Muscle of back (tissue), 3 donors: ENCODE measurements at regions not wholly inside any gene's neighbourhood (a gene's known extent, or its start where the extent isn't known, plus 50 kb on each side); places are given as distances from the start of the nearest gene placed in this dataset.
A peak's percentile ranks its signal among the peaks of the same experiment; 100 is the strongest.
"Not testable (repeated sequence)": the region's sequence is repeated elsewhere in the genome, so short reads cannot be mapped to it uniquely, and the experiment has no call there.

ENCODE experiments used
- DNase-seq, 3 donors: peaks; one replicate each; pipeline versions ENCODE4 v3.0.0 to v3.0.0-alpha.2; 2013

GRCh38 chr3:145395421-145395820 is 765.6 kb downstream of the PLOD2 start:
- no peak for DNase-seq

GRCh38 chr3:145411605-145412004 is 749.4 kb downstream of the PLOD2 start:
- DNase-seq = no peak

GRCh38 chr3:145417678-145418077 is 743.3 kb downstream of the PLOD2 start:
- DNase-seq = no peak

- no peak for DNase-seq
These were observed 738.4 kb downstream of the PLOD2 start for GRCh38 chr3:145422556-145422955.

GRCh38 chr3:145427355-145427754 is 733.6 kb downstream of the PLOD2 start:
- no peak for DNase-seq

GRCh38 chr3:145429546-145429945 is 731.4 kb downstream of the PLOD2 start:
- DNase-seq = peak in 1 of 3 donors; percentile 7

GRCh38 chr3:145448436-145448835 is 712.5 kb downstream of the PLOD2 start:
- no peak for DNase-seq

- DNase-seq = no peak
These were observed 710.8 kb downstream of the PLOD2 start for GRCh38 chr3:145450018-145450682.

GRCh38 chr3:145457825-145458552 is 703.0 kb downstream of the PLOD2 start:
- no peak for DNase-seq

- not testable (repeated sequence) for DNase-seq
These were observed 701.3 kb downstream of the PLOD2 start for GRCh38 chr3:145459681-145460080.

- DNase-seq = no peak
These were observed 689.0 kb downstream of the PLOD2 start for GRCh38 chr3:145471976-145472375.

- not testable (repeated sequence) for DNase-seq
These were observed 678.2 kb downstream of the PLOD2 start for GRCh38 chr3:145482735-145483134.

- peak in 1 of 3 donors; percentile 2 for DNase-seq
These were observed 677.0 kb downstream of the PLOD2 start for GRCh38 chr3:145483992-145484391.

- no peak for DNase-seq
These were observed 672.0 kb downstream of the PLOD2 start for GRCh38 chr3:145489011-145489410.

- DNase-seq = no peak
These were observed 670.6 kb downstream of the PLOD2 start for GRCh38 chr3:145490088-145491048.

GRCh38 chr3:145492456-145492855 is 668.5 kb downstream of the PLOD2 start:
- DNase-seq = no peak

GRCh38 chr3:145517416-145517815 is 643.6 kb downstream of the PLOD2 start:
- not testable (repeated sequence) for DNase-seq

GRCh38 chr3:145518639-145519038 is 642.3 kb downstream of the PLOD2 start:
- DNase-seq = no peak

GRCh38 chr3:145519398-145520047 is 641.5 kb downstream of the PLOD2 start:
- no peak for DNase-seq

GRCh38 chr3:145522179-145522578 is 638.8 kb downstream of the PLOD2 start:
- no peak for DNase-seq

- DNase-seq = no peak
These were observed 637.9 kb downstream of the PLOD2 start for GRCh38 chr3:145522893-145523651.
